Astrocyte of the spinal cord (primary cell): ENCODE measurements at regions not wholly inside any gene's neighbourhood (a gene's known extent, or its start where the extent isn't known, plus 50 kb on each side); places are given as distances from the start of the nearest gene placed in this dataset.

Experiments used
- DNase-seq: peaks from one replicate; pipeline ENCODE4 v3.0.0; 2011; ENCODE audit warnings: low read depth, low spot score
- H3K4me3 ChIP-seq: 2 replicates; pipeline ENCODE4 v1.5.1; 2011; ENCODE audit warnings: low read depth, mild to moderate bottlenecking, low read length, moderate library complexity
- in situ Hi-C: cut with HindIII; loops from 2 replicates; pipeline ENCODE4 v1.10.0; 2017; ENCODE audit warnings: low sequenced_read_pairs
- TF ChIP-seq, protein P1 (sequence below): IDR thresholded peaks from 2 replicates; pipeline ENCODE4 v1.5.1; 2012; ENCODE audit warnings: low read depth, mild to moderate bottlenecking, low read length, inconsistent platforms

DNA sequence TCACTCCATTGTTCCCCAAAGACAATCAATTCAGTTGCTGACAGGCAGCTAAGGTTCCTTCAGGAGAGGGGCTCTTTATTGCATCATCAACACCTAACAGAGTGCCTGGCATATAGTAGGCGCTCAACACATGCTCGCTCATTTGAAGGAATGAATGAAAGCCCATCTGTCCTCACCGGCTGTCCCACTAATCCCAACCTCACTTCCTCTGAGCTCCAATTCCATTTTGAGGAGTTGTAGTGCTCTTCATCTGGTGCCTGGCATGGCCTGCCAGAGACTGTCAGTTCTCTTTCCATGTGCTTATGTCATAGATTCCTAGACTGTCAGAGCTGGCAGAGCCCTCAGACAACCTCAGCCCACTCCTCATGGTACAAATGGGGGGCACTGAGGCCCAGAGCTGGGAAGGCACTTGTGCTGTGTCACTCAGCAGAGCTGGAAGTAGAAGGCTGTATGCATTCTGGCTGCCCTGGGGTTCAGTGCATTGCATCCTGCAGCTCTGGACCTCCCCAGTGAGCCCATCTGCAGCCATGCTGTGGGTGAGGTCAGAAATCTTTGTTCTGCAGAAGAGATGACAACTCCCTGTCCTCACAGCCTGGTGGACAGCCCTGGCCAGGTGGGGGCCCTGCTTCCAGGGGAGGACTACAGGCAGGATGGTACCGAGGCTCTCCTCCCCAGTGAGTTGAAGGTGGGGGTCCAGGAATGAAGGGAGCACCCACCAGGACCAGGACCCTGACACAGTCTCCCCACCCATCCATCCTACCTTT is 134.9 kb upstream of the PJA1 start:
- H3K4me3 ChIP-seq: no peak overlapping the region
- no peak for DNase-seq
- TF ChIP-seq, protein P1, sequence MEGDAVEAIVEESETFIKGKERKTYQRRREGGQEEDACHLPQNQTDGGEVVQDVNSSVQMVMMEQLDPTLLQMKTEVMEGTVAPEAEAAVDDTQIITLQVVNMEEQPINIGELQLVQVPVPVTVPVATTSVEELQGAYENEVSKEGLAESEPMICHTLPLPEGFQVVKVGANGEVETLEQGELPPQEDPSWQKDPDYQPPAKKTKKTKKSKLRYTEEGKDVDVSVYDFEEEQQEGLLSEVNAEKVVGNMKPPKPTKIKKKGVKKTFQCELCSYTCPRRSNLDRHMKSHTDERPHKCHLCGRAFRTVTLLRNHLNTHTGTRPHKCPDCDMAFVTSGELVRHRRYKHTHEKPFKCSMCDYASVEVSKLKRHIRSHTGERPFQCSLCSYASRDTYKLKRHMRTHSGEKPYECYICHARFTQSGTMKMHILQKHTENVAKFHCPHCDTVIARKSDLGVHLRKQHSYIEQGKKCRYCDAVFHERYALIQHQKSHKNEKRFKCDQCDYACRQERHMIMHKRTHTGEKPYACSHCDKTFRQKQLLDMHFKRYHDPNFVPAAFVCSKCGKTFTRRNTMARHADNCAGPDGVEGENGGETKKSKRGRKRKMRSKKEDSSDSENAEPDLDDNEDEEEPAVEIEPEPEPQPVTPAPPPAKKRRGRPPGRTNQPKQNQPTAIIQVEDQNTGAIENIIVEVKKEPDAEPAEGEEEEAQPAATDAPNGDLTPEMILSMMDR: no peak
- in situ Hi-C loops: no loop called here

DNA sequence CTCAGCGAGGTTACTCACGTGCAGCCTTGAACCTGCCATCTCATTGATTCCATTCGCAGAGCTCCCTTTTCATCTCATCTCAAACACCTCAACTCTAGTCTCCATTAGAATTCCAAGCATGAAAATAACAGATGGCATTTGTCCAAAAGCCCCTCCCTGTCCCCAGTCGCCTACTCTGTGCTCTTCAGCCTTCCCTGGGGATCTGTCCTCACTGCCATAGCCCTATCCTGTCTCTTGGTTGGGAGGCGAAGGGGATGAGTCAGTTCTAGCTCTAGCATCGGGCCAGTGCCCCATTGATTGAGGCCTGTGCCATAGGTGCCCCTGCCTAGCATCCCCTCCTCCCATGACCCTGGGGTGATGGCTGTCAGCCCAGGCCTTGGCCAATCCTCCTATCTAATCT is 134.0 kb upstream of the PJA1 start:
- in situ Hi-C loops: no loop called here
- no peak overlapping the region for H3K4me3 ChIP-seq
- TF ChIP-seq, protein P1: no peak
- no peak for DNase-seq

DNA sequence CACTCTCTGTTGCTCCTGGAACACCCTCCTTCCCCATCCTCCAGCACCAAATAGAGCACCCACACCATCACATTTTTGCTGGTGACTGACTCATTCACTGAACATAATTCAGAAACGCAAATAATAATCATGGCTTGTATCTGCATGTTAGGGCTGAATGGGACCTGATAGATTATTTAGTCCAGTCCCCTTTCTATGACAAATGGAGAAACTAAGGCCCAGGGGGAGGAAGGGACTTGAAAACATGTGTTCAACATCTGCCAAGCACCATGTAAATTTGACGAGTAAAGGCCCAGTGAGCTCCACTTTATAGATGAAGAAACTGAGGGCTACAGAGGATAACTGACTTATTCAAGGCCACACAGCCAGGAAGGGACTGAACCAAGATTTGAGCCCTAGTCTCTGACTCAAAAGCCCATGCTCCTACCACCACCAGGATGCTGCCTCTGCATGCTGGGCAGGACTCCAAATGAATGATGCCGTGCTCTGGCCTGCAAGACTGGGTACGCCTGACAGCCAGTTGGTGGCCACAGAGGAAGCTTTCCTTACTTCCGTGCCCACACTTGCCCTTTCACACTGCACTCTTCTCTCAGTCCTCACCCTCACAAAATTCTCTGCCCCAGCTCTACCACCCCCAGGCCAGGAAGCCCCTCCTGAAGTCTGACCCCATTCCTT is 133.3 kb upstream of the PJA1 start:
- TF ChIP-seq, protein P1: no peak
- in situ Hi-C loops: no loop called here
- no peak for DNase-seq
- no peak overlapping the region for H3K4me3 ChIP-seq

DNA sequence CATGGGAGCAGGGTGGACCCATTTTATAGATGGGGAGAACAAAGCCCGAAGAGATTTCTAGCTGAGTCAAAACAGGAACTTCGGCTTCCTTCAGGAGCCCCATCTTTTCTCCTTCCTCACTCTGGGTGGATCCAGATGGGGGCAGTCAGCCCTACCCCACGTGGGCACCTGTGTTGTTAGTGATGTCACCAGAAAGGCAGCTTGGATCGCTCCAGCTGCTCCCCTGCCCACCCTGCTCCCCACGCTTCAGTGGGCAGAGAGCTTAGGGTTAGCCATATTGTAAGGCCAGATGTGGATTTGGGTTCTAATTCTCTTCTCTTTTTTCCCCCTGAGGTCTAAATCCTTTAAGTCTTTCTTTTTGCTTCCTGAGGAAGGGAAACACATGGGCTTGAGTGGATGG is 132.3 kb upstream of the PJA1 start:
- TF ChIP-seq, protein P1: no peak
- DNase-seq: no peak
- H3K4me3 ChIP-seq: no peak overlapping the region
- in situ Hi-C loops: no loop called here

DNA sequence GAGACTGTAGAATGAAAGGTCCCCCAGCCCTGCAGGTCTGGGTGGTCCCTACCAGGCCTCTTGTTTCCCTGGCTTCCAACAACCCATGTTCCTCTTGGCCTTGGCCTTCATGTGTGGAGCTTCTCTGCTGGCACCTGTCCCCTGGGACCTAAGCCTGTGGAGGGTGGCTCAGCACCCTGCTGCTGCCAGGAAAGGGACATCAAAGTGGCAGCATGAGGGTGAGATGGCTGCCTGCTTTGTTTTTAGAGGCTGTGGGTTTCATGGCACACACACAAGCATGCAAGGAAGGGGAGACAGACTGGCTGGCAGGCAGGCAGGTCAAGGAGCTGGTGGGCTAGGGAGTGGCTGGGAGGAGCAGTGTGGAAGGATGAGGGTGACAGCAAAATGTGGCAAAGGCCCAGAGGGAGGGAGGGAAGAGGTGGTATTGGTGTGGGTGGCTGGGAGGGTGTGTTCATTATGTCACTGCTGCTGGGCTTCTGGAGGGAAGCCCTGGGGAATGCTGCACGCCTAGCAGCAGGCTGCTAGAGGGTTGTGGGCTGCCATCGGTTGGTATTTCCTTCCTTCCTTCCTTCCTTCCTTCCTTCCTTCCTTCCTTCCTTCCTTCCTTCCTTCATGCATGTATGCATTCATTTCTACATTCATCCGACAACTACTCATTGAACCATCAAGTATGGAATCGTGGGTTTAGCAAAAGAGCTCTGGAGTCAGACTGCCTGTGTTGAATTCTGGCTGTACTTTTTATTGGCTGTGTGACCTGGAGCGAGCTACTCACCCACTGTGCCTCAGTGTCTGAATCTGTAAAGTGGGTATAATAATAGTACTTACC is 128.7 kb upstream of the PJA1 start:
- no peak overlapping the region for H3K4me3 ChIP-seq
- in situ Hi-C loops: no loop called here
- TF ChIP-seq, protein P1: no peak
- no peak for DNase-seq

DNA sequence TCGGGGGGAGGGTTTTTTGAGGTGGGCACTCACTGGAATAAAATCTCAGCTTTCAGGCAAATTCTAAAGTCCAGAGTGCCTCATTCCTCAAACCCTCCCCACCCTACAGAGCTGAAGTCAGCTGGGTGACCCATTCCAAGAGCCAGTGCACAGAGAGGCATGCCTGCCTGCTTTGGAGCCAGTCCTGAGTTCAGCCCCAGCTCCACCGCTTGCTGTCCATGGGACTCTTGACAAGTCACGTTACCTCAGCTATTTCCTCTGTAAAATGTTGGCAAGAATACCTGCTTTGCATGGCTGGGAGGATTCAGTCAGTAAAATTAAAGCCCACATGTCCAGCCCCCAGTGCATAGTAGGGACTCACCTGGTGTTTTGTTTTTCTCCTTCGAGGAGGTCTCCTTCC is 125.9 kb upstream of the PJA1 start:
- DNase-seq: no peak
- TF ChIP-seq, protein P1: no peak
- no peak overlapping the region for H3K4me3 ChIP-seq
- in situ Hi-C loops: no loop called here
